Heart left ventricle (tissue), 16 donors: ENCODE measurements at regions not wholly inside any gene's neighbourhood (a gene's known extent, or its start where the extent isn't known, plus 50 kb on each side); places are given as distances from the start of the nearest gene placed in this dataset.

Source experiments
- ATAC-seq, 4 donors: fragments of 200-7000 bp; cut with Tn5 transposase; one replicate each; pipeline ENCODE4 v1.9.1; 2020 to 2022; ENCODE audit warnings: moderate library complexity in 4 of 4, mild to moderate bottlenecking in 3 of 4, moderate number of reproducible peaks in 1 of 4
- DNase-seq, 5 donors: peaks; one replicate each; pipeline ENCODE4 v3.0.0-alpha.2; 2020
- H3K27ac ChIP-seq, 12 donors: fragments of 200-600 bp; sonication (generic) in 4 of 12; one replicate each; pipeline versions ENCODE4 v1.5.0 to v1.8.0; 2016 to 2022; ENCODE audit warnings: mild to moderate bottlenecking in 2 of 12
- H3K27me3 ChIP-seq, 9 donors: fragments of 200-600 bp; sonication (generic) in 2 of 9; one replicate each; pipeline versions ENCODE4 v1.5.1 to v1.8.0; 2016 to 2022; ENCODE audit warnings: mild to moderate bottlenecking in 3 of 9
- H3K36me3 ChIP-seq, 9 donors: fragments of 200-600 bp; sonication (generic) in 2 of 9; one replicate each; pipeline versions ENCODE4 v1.5.0 to v1.8.0; 2018 to 2022; ENCODE audit warnings: mild to moderate bottlenecking in 2 of 9
- H3K4me1 ChIP-seq, 12 donors: fragments of 200-600 bp; sonication (generic) in 4 of 12; one replicate each; pipeline versions ENCODE4 v1.5.0 to v1.8.0; 2016 to 2022; ENCODE audit warnings: mild to moderate bottlenecking in 3 of 12
- H3K4me3 ChIP-seq, 12 donors: fragments of 200-600 bp; sonication (generic) in 4 of 12; one replicate each; pipeline versions ENCODE4 v1.5.0 to v1.8.0; 2017 to 2022; ENCODE audit warnings: mild to moderate bottlenecking in 9 of 12, moderate library complexity in 4 of 12
- H3K9me3 ChIP-seq, 12 donors: fragments of 200-600 bp; sonication (generic) in 4 of 12; one replicate each; pipeline versions ENCODE4 v1.5.0 to v1.8.0; 2016 to 2022; ENCODE audit warnings: mild to moderate bottlenecking in 1 of 12
- CTCF ChIP-seq, 12 donors: fragments of 200-600 bp; sonication (generic) in 4 of 12; IDR thresholded peaks; one replicate each; pipeline versions ENCODE4 v1.5.0 to v1.8.0; 2018 to 2022; ENCODE audit warnings: antibody characterized with exemption in 12 of 12, mild to moderate bottlenecking in 5 of 12
- POLR2A ChIP-seq, 2 donors: fragments of 450-650 bp; IDR thresholded peaks; one replicate each; pipeline ENCODE4 v1.6.1; 2017; ENCODE audit warnings: antibody characterized with exemption in 2 of 2, mild to moderate bottlenecking in 2 of 2, moderate library complexity in 2 of 2
- WGBS, 4 donors: extraction: QIAGEN DNeasy Blood & Tissue Kit in 2 of 4; methylation state at CpG; one replicate each; pipeline versions ENCODE4 v1.1.5 to v1.1.7; 2013 to 2018; 5-methylcytosine and 5-hydroxymethylcytosine counted together
- intact Hi-C, 10 donors: fragments of 100-400 bp; cut with DNase I; formaldehyde crosslinking; loops; one replicate each; pipeline versions ENCODE4 v1.11.1 to v1.14.2; 2022
- donor health status: ischemic (EF 13 %, LVEDD 7.1; RV severe dilation, severe dysfunction).
- donor health status: healthy with polysubstance abuse.
- donor health status: DM: no; HTN: yes; CAD: no.
- donor health status: DM: no; HTN: no; CAD: no.
- donor health status: ischemic (EF 25% LVEDD 6.9; RV normal size, moderate dysfunction).
- donor health status: ischemic (EF 25% LVEDD 5.7; RV mildly dilated, moderate dysfunction).
- donor health status: healthy.
- donor health status: DM: yes; HTN: yes; CAD: no.
- donor health status: ischemic (EF 35%, LVEDD 5.7; RV mildly dilated, moderate dysfunction).
- donor health status: nonischemic (EF 11% LVEDD 7.7; RV severe dilation, severe dysfunction).
- donor health status: DM: yes; HTN: yes; CAD: no.
- donor health status: PGD.
- donor health status: ischemic (EF 29% LVEDD 5.4; RV normal size, mild dysfunction).
- donor health status: nonischemic (EF 23%, LVEDD 6.1; RV moderate dilation, normal function).

GRCh38 chr4:55011761-55012160 is 113.6 kb downstream of the KDR start:
- no peak for DNase-seq
- no peaks in the 10 kb centered on the region for H3K27me3 ChIP-seq
- no peak overlapping the region for H3K4me3 ChIP-seq
- H3K36me3 ChIP-seq = no peaks in the 10 kb centered on the region
- ATAC-seq = no peak
- TF ChIP-seq POLR2A (IDR thresholded peaks at IDR 0.05) = no peak
- no peak for TF ChIP-seq CTCF (IDR thresholded peaks at IDR 0.05)
- no peaks in the 10 kb centered on the region for H3K4me1 ChIP-seq
- no peaks in the 10 kb centered on the region for H3K9me3 ChIP-seq
- no peak overlapping the region for H3K27ac ChIP-seq
- intact Hi-C loops = no loop called here

- no peaks in the 10 kb centered on the region for H3K9me3 ChIP-seq
Measured at GRCh38 chr4:55010550-55010949, 114.8 kb downstream of the KDR start.

GRCh38 chr4:55008166-55009056 is 117.0 kb downstream of the KDR start:
- H3K27me3 ChIP-seq = no peaks in the 10 kb centered on the region
- TF ChIP-seq CTCF (IDR thresholded peaks at IDR 0.05) = peak; percentile 14 to 48 (median 26)
- TF ChIP-seq POLR2A (IDR thresholded peaks at IDR 0.05) = no peak
- DNase-seq = no peak
- WGBS, 4 donors = 45 to 56% (median 50%) methylated on average over 20 of the region's 20 CpGs
- H3K36me3 ChIP-seq = no peaks in the 10 kb centered on the region
- H3K4me1 ChIP-seq = peaks cover 0 to 21% (median 10%) of the 10 kb centered on the region in 12 donors
- peak in 3 of 4 donors; percentile 24 to 50 (median 41) for ATAC-seq
- H3K4me3 ChIP-seq = no peak overlapping the region
- no peak overlapping the region for H3K27ac ChIP-seq
- no peaks in the 10 kb centered on the region for H3K9me3 ChIP-seq
- intact Hi-C loops = loop anchor here in 7 of 10 donors (5.0 to 10.0 kb wide), 8 partner anchors 64 to 179 kb away; partner anchors contain the start of gene KDR (in 3 of the 7)

More at GRCh38 chr4:55010550-55010949, 114.8 kb downstream of the KDR start:
- intact Hi-C loops = no loop called here
- H3K4me3 ChIP-seq = no peak overlapping the region
- no peaks in the 10 kb centered on the region for H3K27me3 ChIP-seq
- no peak overlapping the region for H3K27ac ChIP-seq
- no peaks in the 10 kb centered on the region for H3K36me3 ChIP-seq
- TF ChIP-seq POLR2A (IDR thresholded peaks at IDR 0.05) = no peak
- no peak for TF ChIP-seq CTCF (IDR thresholded peaks at IDR 0.05)
- no peak for DNase-seq
- H3K4me1 ChIP-seq = peaks cover 0 to 4% (median under 1%) of the 10 kb centered on the region in 12 donors
- no peak for ATAC-seq

GRCh38 chr4:55005910-55006309 is 119.5 kb downstream of the KDR start:
- H3K4me1 ChIP-seq = peaks cover 0 to 21% (median 11%) of the 10 kb centered on the region in 12 donors
- H3K4me3 ChIP-seq = no peak overlapping the region
- no peaks in the 10 kb centered on the region for H3K27me3 ChIP-seq
- no peaks in the 10 kb centered on the region for H3K36me3 ChIP-seq
- H3K9me3 ChIP-seq = no peaks in the 10 kb centered on the region
- DNase-seq (no peak), ATAC-seq (no peak)
- TF ChIP-seq POLR2A (IDR thresholded peaks at IDR 0.05) (no peak), CTCF (IDR thresholded peaks at IDR 0.05) (no peak)
- intact Hi-C loops = loop anchor here in 7 of 10 donors (5.0 to 10.0 kb wide), 8 partner anchors 66 to 181 kb away; partner anchors contain the start of gene KDR (in 3 of the 7)
- no peak overlapping the region for H3K27ac ChIP-seq
- 90 to 97% (median 95%) methylated on average over 2 of the region's 2 CpGs for WGBS, 4 donors
